CD1c-positive myeloid dendritic cell (primary cell): ENCODE measurements at regions not wholly inside any gene's neighbourhood (a gene's known extent, or its start where the extent isn't known, plus 50 kb on each side); places are given as distances from the start of the nearest gene placed in this dataset.
"Not testable (repeated sequence)": the region's sequence is repeated elsewhere in the genome, so short reads cannot be mapped to it uniquely, and the experiment has no call there.

Experiments
- DNase-seq: peaks from one replicate; pipeline ENCODE4 v3.0.0-alpha.2; 2016; ENCODE audit errors: extremely low spot score

DNA sequence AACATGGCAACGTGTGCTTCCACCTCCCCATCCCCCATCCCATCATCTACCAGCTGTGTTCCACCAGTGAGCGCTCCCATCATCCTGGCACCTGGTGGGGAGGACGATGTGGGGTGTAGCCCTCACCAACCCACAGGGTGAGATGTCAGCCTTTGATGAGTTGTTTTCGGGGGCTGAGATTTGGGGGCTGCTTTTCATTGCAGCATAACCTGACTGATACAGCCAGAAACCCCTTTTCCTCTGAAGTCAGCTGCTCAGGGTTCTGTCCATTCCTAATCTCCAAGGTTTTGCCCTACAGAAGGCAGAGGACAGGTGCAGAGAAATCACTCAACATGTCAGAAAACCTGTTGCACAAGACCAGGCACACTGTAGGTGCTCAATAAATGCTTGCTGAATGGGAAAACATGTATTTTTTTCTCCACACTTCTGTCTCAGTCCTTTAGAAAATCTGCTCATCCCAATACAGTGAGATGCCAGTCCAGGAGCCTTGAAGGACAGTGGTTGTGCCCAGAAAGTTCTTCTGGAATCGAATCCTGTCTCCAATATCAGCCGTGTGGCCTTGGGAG, 239.8 kb downstream of the RBM19 start:
- DNase-seq = no peak

DNA sequence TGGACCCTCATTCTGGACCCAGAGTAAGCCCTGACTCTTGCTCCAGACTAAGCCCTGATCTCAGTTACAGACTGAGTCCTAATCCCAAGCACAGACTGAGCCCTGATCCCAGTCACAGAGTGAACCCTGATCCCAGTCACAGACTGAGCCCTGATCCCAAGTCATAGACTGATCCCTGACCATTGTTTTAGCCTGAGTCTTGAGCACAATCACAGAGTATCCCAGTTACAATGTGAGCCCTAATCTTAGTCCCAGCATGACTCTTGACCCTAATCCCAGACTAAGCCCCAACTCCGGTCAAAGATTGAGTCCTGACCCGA, 240.6 kb downstream of the RBM19 start:
- DNase-seq = no peak

DNA sequence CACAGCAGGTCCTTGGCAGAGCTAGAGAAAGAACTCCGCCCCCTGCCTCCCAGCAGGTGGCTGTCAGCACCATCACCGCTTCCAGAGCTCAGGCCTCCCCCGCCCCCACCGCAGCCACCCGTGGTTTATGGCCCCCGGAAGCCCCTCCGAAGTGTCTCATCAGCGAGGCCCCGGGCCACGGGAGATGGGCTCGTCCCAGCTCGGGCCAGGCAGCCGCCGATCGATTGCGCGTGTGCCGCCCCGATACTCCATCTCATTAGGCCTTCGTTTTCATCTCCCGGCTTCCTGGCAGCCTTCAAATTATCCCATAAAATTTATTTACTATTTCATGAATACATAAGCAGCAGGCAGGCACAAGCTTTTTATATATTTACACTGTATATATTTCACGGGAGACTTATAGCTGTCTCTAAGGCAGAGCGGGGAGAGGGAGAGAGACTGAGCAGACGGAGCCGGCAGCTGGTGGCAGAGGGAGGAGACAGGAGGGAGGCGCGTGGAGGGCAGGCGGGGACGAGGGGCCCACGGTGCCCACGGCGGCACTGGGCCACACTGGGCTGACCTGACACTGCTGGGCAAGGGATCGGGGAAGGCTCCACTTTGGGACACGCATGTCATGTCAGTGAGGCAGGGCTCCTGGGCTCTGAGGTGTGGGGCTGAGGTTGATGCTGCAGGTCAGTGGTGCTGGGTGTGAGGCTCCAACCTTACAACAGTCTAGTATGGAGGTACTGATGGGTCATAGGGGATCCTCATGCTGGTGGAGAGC, 241.2 kb downstream of the RBM19 start:
- no peak for DNase-seq

DNA sequence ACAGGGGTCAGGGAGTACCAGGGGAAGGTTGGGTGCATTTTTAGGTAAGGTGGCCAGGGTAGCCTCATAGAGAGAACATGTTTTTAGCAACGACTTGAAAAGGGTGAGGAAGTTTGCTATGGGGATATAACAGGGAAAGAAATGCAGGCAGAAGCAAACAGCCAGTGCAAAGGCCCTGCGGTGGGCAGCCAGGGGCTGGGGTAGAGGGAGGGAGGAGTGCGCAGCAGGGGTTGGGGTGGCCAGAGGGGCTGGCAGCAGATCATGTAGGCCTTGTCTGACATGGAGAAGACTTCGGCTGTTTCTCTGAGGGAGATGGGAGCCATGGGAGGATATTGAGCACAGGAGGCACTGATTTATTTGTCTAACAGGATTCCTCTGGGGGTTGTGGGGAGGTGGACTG, 242.5 kb downstream of the RBM19 start:
- DNase-seq = no peak

DNA sequence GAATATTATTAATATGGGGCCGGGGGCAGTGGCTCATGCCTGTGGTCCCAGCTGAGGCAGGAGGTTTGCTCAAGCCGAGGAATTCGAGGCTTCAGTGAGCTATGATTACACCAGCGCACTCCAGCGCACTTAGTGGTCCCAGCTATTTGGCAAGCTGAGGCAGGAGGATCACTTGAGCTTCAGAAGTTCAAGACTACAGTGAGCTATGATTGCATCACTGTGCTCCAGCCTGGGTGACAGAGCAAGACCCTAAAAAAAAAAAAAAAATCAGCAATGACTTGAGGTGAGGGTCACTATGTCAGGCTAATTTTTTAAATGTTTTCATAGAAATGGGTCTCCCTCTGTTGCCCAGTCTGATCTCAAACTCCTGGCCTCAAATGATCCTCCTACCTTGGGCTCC, 243.4 kb downstream of the RBM19 start:
- DNase-seq = no peak

DNA sequence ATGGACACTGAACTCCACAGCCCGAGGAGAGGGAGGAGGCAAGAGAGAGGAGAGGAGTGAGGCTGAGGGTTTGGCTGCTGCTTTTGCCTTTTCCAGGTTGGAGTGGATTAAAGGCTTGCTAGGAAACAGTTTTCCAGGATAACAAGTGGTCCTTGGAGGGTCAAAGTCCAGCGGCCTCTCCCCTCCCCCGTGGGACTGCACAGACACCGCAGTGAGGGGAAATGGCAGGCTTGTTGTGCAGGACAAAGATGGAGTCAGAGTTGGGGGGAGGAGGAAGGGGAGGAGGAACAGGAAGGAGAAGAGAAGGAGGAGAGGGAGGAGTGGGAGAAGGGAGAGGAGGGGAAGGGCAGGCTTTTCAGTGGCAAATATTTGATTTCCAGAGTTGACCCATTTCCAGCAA, 245.5 kb downstream of the RBM19 start:
- no peak for DNase-seq

DNA sequence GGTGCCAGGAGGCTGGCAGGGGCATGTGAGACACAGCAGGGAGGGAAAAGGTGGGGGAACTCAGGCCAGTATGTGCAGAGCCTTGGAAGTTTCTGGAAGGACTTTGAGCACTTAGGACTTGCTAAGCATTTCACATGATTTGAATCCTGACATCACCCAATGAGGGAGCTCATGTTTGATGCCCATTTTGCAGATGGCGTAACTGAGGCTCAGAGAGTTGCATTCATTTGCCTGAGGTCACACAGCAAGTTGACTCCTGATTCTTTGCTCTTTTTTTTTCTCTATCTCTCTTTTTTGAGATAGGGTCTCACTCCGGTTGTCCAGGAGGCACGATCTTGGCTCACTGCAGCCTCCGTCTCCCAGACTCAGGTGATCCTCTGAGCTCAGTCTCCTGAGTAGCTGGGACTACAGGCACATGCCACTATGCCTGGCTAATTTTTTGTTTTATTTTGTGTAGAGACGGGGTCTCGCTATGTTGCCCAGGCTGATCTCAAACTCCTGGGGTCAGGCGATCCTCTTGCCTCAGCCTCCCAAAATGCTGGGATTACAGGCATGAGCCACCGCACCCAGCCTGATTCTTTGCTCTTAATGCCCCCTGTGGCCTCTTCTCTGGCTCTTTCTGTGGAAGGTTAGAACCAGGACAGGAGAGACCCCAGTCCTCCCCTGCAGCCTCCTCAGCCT, 246.1 kb downstream of the RBM19 start:
- no peak for DNase-seq

DNA sequence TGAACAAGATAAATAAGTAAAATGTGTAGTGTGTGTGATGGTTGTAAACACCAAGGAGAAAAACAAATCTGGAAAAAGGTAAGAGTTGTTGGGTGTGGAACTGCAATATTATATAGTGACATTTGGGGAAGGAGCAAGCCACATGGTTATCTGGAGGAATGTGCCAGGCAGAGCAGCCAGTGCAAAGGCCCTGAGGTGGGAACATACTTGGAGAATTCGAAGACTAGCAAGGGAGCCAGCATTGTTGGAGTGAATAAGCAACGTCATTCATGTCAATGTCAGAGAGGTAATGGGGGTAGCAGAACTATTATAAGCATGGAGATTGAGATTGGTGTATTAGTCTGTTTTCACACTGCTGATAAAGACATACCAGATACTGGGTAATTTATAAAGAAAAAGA, 241.5 kb upstream of the LHX5 start:
- DNase-seq = no peak

DNA sequence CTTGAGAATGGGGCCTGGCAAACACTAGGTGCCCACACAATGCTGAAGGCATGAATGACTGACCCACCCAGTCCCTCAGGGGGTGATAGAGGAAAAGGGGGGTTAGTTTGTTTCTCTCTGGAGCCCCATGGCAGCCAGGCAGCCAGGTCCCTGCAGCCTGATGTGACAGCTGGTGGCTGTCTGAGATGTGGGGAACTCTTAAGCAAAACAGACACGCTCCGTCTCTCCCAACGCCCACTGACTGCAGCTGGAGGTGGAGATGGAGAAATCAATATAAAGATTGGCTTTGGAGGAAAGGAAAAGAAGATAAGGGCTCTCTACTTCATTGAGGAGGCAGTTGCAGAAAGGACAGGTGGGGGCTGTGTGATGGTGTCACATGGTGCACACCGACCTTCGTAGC, 240.8 kb upstream of the LHX5 start:
- DNase-seq = no peak

DNA sequence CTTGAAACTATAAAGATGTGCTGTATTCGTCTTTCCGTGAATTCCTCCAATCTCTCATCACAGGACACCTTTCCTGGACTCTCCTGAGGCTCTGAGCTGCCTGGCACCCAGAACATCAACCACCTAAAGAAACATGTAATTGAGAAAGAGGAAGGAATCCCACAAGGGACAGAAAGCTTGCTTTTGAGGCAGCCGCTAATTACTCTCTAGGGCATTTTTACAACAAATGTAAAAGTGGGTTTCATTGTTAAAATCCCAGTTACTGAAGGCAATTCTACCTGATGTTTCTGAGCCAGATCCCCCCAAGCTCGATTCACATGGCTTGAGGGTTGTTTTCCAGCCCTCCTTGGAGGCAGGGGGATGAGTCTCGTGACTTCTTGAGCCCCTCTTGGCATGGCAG, 238.5 kb upstream of the LHX5 start:
- DNase-seq = no peak

DNA sequence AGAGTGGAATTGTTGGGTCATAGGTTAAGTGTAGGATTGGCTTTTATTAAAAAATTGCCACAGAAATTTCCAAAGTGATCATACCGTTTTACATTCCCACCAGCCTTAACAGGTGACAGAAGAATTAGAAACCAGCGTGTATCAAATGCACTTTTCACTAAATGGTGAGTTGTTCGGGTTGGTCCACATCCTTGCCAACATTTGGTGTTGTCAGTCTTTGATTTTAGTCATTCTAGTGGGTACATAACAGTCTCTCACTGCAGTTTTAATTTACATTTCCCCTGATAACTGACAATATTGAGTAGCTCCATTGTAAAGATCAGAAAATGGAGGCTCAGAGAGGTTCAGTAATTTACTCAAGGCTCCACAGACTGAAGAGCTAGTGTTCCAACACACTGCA, 237.8 kb upstream of the LHX5 start:
- DNase-seq = no peak

DNA sequence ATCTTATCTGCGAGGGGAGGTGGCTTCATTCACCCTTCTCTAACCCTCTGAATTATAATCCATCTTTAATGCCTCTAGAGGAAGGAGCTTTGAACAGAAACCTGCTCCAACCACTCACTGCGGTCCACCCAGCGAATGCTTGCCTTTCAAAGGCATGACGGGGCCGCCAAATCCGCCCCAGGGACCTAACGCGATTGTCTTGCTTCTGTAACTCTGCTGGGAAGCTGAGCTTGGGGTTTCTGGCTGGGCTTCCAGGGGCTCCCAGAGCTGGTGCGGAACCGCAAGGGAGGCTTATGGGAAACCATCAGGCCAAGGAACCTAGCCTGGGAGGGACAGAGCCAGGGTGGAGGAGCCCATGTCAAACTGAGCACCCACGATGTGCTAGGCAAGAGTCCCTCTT, 231.2 kb upstream of the LHX5 start:
- DNase-seq = no peak

DNA sequence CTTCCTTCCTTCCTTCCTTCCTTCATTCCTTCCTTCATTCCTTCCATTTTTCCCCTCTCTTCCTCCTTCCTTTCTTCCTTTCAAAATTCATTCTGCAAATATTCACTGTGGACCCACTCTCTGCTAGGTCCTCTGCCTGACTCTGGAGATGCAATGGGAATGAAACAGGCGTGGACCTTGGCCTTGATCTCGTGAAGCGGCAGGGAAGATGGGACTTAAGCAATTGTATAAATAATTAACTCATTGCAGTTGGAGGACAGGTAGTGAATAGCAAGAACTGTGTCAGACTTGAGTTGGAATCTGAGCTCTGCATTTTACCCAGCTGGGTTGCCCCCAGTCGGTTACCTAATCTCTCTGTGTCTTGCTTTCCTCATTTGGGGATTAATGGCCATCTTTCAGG, 230.6 kb upstream of the LHX5 start:
- no peak for DNase-seq

DNA sequence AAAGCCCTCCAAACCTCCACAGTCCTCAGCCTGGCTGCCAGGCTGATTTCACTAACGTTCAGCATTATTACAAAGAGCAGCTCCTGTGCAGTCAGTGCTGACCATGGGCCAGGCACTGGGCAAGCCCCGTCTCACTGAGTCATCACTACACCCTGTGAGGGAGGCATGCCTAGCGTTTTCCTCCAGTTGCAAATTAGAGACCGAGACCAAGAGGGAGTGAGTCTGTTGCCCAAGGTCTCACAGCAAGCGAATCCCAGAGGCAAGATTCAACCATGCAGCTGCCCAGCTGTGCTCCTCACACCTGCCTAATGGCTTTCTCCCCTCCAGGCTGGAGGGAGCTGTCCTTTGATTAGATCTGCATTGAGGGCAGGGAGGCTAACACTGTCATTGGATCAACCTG, 229.3 kb upstream of the LHX5 start:
- DNase-seq = no peak

DNA sequence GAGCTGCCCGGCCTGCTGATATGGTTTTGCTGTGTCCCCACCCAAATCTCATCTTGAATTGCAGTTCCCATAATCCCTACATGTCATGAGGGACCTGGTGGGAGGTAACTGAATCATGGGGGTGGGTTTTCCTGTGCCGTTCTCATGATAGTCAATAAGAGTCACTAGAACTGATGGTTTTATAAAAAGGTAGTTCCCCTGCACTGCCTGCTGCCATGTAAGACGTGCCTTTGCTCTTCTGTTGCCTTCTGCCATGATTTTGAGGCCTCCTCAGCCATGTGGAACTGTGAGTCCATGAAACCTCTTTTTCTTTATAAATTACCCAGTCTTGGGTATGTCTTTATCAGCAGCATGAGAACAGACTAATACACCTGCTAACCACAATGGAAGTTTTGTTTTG, 228.3 kb upstream of the LHX5 start:
- not testable (repeated sequence) for DNase-seq

DNA sequence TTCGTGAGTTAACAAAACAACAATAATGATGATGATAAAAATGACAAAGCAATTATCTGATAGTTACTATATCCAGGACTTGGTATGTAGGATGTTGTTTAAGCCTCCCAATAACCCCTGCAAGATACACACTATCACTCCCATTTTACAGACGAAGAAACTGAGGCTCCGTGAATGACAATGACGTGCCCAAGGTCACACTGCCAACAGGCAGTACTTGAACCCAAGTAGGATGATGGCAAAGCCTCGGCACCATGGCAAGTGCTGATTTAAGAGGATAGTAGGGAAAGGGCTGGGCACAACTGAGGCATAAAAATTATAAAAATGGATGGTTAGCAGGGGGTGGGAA, 226.8 kb upstream of the LHX5 start:
- no peak for DNase-seq

DNA sequence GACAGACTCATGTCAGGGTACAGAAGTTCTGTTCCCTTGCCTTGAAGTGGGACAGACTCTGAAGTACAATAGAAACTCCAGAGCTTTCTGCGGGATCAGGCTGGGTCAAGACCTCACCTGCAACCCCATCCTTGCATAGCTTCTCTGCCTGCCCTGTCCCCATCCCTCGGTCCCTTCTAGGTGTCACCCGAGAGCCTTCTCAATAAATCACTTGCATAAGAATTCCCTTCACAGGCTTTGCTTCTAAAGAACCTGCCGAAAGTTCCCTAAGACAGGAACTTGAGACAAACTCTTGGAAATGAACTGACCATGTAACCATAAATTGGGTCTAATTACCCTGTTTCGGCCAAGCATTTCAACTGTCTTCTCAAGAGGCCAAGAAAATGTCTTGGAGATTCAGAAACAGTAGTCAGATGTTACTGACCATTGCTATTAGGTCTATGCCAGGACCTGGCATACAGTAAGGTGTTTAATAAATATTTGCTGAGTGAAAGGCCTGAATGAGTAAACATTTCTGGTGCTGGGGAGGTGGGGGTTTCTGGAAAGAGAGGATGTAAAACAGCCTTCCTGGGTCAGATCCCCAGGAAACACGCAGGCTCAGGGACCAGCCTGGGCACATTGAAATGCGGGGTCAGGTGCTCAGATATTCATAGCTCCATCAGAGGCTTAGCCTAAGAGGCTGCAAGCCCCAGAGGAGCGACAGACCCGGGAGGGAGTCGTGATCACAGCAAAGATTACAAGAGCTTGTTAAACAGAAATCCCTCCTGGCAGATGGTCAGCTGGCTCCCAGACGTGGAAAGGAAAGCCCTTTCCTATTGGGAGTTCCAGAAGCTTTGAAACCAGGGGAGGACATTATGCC, 226.2 kb upstream of the LHX5 start:
- DNase-seq = no peak

DNA sequence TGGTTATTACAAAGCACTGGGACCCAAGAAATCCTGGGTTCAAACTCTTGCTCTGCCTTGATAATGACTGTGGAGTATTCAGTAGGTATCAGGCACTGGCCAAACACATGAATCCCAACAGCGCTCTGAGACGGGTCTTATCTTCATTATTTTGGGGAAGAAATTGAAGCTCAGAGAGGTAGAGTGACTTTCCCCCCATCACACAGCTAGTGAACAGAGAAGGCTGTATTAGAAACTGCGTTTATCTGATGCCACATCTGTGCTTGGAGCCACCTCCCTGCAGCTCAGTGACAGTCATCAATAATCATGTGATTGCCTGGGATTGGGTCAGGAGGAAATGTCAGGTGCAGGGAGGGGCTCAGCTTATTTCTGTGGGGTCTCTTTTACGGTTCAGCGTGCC, 225.4 kb upstream of the LHX5 start:
- no peak for DNase-seq

DNA sequence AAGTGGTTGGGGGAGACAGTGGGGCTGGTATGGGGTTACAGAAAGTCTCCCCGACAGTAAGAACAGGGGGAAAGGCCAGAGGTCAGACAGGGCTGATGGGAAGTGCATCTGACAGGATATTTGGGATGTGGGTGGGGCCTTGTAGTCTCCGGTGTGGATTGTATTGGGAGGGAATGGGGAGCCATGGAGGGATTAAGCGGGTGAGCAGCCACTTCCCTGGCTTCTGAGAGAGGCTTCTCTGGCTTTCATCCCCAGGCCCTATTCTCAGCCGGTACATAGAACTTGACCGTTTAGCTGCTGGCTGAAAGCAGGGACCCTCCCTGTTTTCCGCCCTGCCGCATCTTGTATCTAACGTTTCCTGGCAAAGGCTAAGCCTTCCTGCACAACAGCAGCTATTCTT, 222.0 kb upstream of the LHX5 start:
- DNase-seq = no peak

DNA sequence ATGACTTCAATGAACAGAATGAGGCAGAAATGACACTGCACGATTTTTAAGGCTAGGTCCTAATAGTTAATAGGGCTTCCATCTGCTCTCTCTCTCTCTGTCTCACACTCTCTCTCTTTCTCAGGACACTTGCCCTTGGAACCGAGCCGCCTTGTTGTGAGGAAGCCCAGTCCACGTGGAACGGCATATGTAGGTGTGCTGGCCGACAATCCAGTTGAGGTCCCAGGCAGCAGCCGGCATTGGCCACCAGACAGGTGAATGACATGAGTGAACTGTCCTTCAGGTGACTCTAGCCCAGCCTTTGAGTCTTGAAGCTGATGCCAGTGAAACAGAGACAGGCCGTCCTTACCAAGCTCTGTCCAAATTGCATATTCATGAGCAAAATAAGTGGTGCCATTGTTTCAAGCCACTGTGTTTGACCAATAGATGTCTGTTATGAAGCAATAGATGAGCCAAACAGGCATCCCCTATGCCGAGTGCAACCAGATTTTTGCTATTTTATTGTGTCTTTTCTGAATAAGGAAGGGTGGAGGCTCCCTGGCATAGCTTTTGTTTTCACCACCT, 217.5 kb upstream of the LHX5 start:
- DNase-seq = no peak

DNA sequence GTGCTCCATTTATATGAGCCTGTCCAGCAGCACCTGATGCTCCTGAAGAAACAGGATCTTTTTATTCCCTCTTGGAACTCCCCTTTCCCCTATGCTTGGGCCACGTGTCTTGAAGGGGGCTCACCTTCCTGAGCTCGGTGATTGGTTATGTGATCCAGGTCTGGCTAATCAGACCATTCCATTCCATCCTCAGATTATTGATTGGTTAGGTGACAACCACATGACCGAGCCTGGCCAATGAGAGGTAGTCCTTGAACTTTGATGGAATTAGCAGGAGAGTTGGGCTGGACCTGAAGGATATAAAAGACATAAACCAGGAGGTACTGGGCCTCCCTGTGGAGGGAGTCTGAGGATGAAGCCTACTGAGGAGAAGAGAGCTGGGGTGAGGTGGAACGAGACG, 216.6 kb upstream of the LHX5 start:
- DNase-seq = no peak
